ENCODE measurements at regions not wholly inside any gene's neighbourhood (a gene's known extent, or its start where the extent isn't known, plus 50 kb on each side); places are given as distances from the start of the nearest gene placed in this dataset.

- no peak for TF ChIP-seq JUNB (IDR thresholded peaks at IDR 0.05; ENCODE audit: unreplicated experiment)
- no peak for TF ChIP-seq POLR2AphosphoS5 (IDR thresholded peaks at IDR 0.05; ENCODE audit: low read depth)
- TF ChIP-seq CTCF (conservative IDR thresholded peaks at IDR 0.05; ENCODE audit: low read depth in 2 of 2) = no peak
- no peak for TF ChIP-seq EZH2 (IDR thresholded peaks at IDR 0.05; ENCODE audit: low read depth, unreplicated experiment)
These were observed 210.1 kb upstream of the STK17B start for GRCh38 chr2:196381464-196381863.

Data from GM23338 (cell line).